Suprapubic skin (tissue), 3 donors: ENCODE measurements at regions not wholly inside any gene's neighbourhood (a gene's known extent, or its start where the extent isn't known, plus 50 kb on each side); places are given as distances from the start of the nearest gene placed in this dataset.

Experiments used
- CTCF ChIP-seq, 2 donors: fragments of 200-600 bp in 1 of 2; fragments of 450-650 bp in 1 of 2; sonication (generic) in 1 of 2; IDR thresholded peaks; one replicate each; pipeline ENCODE4 v1.5.1; 2016 to 2019; ENCODE audit warnings: antibody characterized with exemption in 2 of 2, mild to moderate bottlenecking in 1 of 2, moderate library complexity in 1 of 2
- POLR2A ChIP-seq, 2 donors: fragments of 450-650 bp; IDR thresholded peaks; one replicate each; pipeline ENCODE4 v1.6.1; 2017; ENCODE audit warnings: antibody characterized with exemption in 2 of 2, mild to moderate bottlenecking in 2 of 2, moderate library complexity in 2 of 2

- TF ChIP-seq POLR2A (IDR thresholded peaks at IDR 0.05) (no peak), CTCF (IDR thresholded peaks at IDR 0.05) (no peak)
These were observed 56.2 kb upstream of the RPL38 start for GRCh38 chr17:74147056-74147835.
